IMR-90 (cell line): ENCODE measurements at regions not wholly inside any gene's neighbourhood (a gene's known extent, or its start where the extent isn't known, plus 50 kb on each side); places are given as distances from the start of the nearest gene placed in this dataset.

Experiments
- ATAC-seq: fragments of 200-7000 bp; cut with Tn5 transposase; 2 replicates; pipeline ENCODE4 v1.9.1; 2020; ENCODE audit warnings: low read depth, mild to moderate bottlenecking, moderate library complexity
- BruUV-seq: library from RNA; stranded (reverse); fragments of 400-500 nt; replicated peaks from 2 replicates; lab custom pipeline; 2021; lab: Mats Ljungman, UMichigan
- CTCF ChIA-PET: fragments of 300-600 bp; formaldehyde crosslinking; extraction: SDS; loops from one replicate; lab custom pipeline; 2021; ENCODE audit warnings: antibody characterized with exemption; lab: Yijun Ruan, JAX
- POLR2A ChIA-PET: fragments of 300-600 bp; sonication (Branson Sonifier 250); formaldehyde crosslinking; loops from one replicate; lab custom pipeline; 2022; ENCODE audit warnings: antibody characterized with exemption; ENCODE audit not compliant: unreplicated experiment; lab: Charles Lee
- DNase-seq: peaks from one replicate; pipeline ENCODE4 v3.0.0; 2013
- H2AFZ ChIP-seq: replicated peaks from 2 replicates; pipeline ENCODE3; 2013; ENCODE audit warnings: low read length, mild to moderate bottlenecking; ENCODE audit not compliant: poor library complexity
- H2AK5ac ChIP-seq: 2 replicates; pipeline ENCODE4 v1.6.1; 2013; ENCODE audit warnings: low read depth, low read length, inconsistent platforms
- H2AK9ac ChIP-seq: replicated peaks from 2 replicates; pipeline ENCODE3; 2013; ENCODE audit warnings: mild to moderate bottlenecking, low read depth, low read length, moderate library complexity; ENCODE audit not compliant: poor library complexity
- H2BK120ac ChIP-seq: 2 replicates; pipeline ENCODE4 v1.6.1; 2013; ENCODE audit warnings: low read depth, low read length, inconsistent platforms
- H2BK15ac ChIP-seq: 3 replicates; pipeline ENCODE4 v1.6.1; 2013; ENCODE audit warnings: low read depth, low read length, inconsistent platforms
- H2BK20ac ChIP-seq: 2 replicates; pipeline ENCODE4 v1.6.1; 2013; ENCODE audit warnings: low read depth, mild to moderate bottlenecking, inconsistent platforms, low read length, moderate library complexity
- H2BK5ac ChIP-seq: 2 replicates; pipeline ENCODE4 v1.6.1; 2013; ENCODE audit warnings: mild to moderate bottlenecking, low read depth, low read length, inconsistent platforms; ENCODE audit not compliant: poor library complexity, severe bottlenecking
- H3K14ac ChIP-seq: replicated peaks from 2 replicates; pipeline ENCODE4 v1.6.1; 2013; ENCODE audit warnings: low read depth, low read length, inconsistent platforms
- H3K18ac ChIP-seq: 2 replicates; pipeline ENCODE4 v1.6.1; 2013; ENCODE audit warnings: low read depth, low read length, control low read depth
- H3K23ac ChIP-seq: 2 replicates; pipeline ENCODE4 v1.6.1; 2013; ENCODE audit warnings: low read depth, low read length, inconsistent platforms
- H3K27ac ChIP-seq: 2 replicates; pipeline ENCODE4 v1.5.1; 2013; ENCODE audit warnings: mild to moderate bottlenecking, control low read depth, low read length; ENCODE audit not compliant: insufficient read depth
- H3K27me3 ChIP-seq: 2 replicates; pipeline ENCODE4 v1.6.1; 2013; ENCODE audit warnings: low read length; ENCODE audit not compliant: control insufficient read depth, insufficient read depth
- H3K36me3 ChIP-seq: 2 replicates; pipeline ENCODE4 v1.6.1; 2013; ENCODE audit warnings: low read length, mixed read lengths; ENCODE audit not compliant: control insufficient read depth, insufficient read depth
- H3K4ac ChIP-seq: 2 replicates; pipeline ENCODE4 v1.6.1; 2013; ENCODE audit warnings: low read depth, low read length, inconsistent platforms
- H3K4me1 ChIP-seq: 2 replicates; pipeline ENCODE4 v1.6.1; 2013; ENCODE audit warnings: low read length, mixed read lengths; ENCODE audit not compliant: control insufficient read depth, insufficient read depth
- H3K4me2 ChIP-seq: 2 replicates; pipeline ENCODE4 v1.6.1; 2013; ENCODE audit warnings: low read depth, mild to moderate bottlenecking, control low read depth, low read length, moderate library complexity
- H3K4me3 ChIP-seq: 2 replicates; pipeline ENCODE4 v1.5.1; 2013; ENCODE audit warnings: low read depth, mild to moderate bottlenecking, control low read depth, low read length, moderate library complexity; ENCODE audit not compliant: insufficient read depth
- H3K56ac ChIP-seq: 2 replicates; pipeline ENCODE4 v1.6.1; 2013; ENCODE audit warnings: low read length, inconsistent platforms; ENCODE audit not compliant: insufficient read depth; ENCODE audit errors: extremely low read depth
- H3K79me1 ChIP-seq, 2 experiments: 2 replicates each; pipeline ENCODE4 v1.6.1; 2013; ENCODE audit warnings: low read length in 2 of 2, inconsistent platforms in 1 of 2, low read depth in 1 of 2
- H3K9ac ChIP-seq: 2 replicates; pipeline ENCODE4 v1.6.1; 2013; ENCODE audit warnings: low read depth, low read length, control low read depth
- H3K9me1 ChIP-seq: 2 replicates; pipeline ENCODE4 v1.6.1; 2013; ENCODE audit warnings: low read length, inconsistent platforms; ENCODE audit not compliant: insufficient read depth
- H3K9me3 ChIP-seq: 2 replicates; pipeline ENCODE4 v1.6.1; 2013; ENCODE audit warnings: low read length; ENCODE audit not compliant: control insufficient read depth, insufficient read depth
- H4K20me1 ChIP-seq: 2 replicates; pipeline ENCODE4 v1.6.1; 2013; ENCODE audit warnings: low read length, inconsistent platforms; ENCODE audit not compliant: insufficient read depth
- H4K5ac ChIP-seq: 2 replicates; pipeline ENCODE4 v1.6.1; 2013; ENCODE audit warnings: mild to moderate bottlenecking, low read depth, low read length, control low read depth
- H4K8ac ChIP-seq, 2 experiments: 2 replicates each; pipeline ENCODE4 v1.6.1; 2013; ENCODE audit warnings: low read depth in 2 of 2, low read length in 2 of 2, control low read depth in 1 of 2, inconsistent platforms in 1 of 2
- H4K91ac ChIP-seq: 2 replicates; pipeline ENCODE4 v1.6.1; 2013; ENCODE audit warnings: low read depth, low read length, inconsistent platforms; ENCODE audit not compliant: insufficient read depth
- ELK1 ChIP-seq: fragments of 150-350 bp; IDR thresholded peaks from 2 replicates; pipeline ENCODE4 v1.6.1; 2016; ENCODE audit warnings: low read depth, mild to moderate bottlenecking, low read length, moderate library complexity, borderline replicate concordance
- FOS ChIP-seq: fragments of 150-350 bp; IDR thresholded peaks from 2 replicates; pipeline ENCODE4 v1.6.1; 2016; ENCODE audit warnings: low read depth, low read length
- MAFK ChIP-seq: IDR thresholded peaks from 2 replicates; pipeline ENCODE4 v1.6.1; 2012; ENCODE audit warnings: low read depth, low read length, improper control_type of control experiment
- NFE2L2 ChIP-seq: fragments of 150-350 bp; IDR thresholded peaks from 2 replicates; pipeline ENCODE4 v1.6.1; 2016; ENCODE audit warnings: low read depth, mild to moderate bottlenecking, low read length
- POLR2A ChIP-seq: IDR thresholded peaks from 2 replicates; pipeline ENCODE4 v1.6.1; 2012; ENCODE audit warnings: mild to moderate bottlenecking, low read depth, low read length
- WGBS, 2 experiments: methylation state at CpG; one replicate each; pipeline versions ENCODE4 v1.1.5 to v1.1.7; 2013; ENCODE audit warnings: missing lambda C conversion rate in 2 of 2; ENCODE audit not compliant: insufficient read length in 1 of 2; ENCODE audit errors: extremely low coverage in 2 of 2; 5-methylcytosine and 5-hydroxymethylcytosine counted together
- dilution Hi-C: fragments of 300-500 bp; cut with HindIII; formaldehyde crosslinking; loops from one replicate; pipeline ENCODE4 v1.14.3; 2018; ENCODE audit warnings: low sequenced_read_pairs; ENCODE audit not compliant: unreplicated experiment
- in situ Hi-C: fragments of 300-500 bp; cut with MboI; formaldehyde crosslinking; loops from 3 replicates; pipeline ENCODE4 v1.14.3; 2019; ENCODE audit warnings: low sequenced_read_pairs, inconsistent platforms, mixed read lengths
- intact Hi-C: fragments of 100-400 bp; cut with micrococcal nuclease; formaldehyde crosslinking; loops from 2 replicates; pipeline ENCODE4 v1.10.0; 2022
- TF ChIP-seq, protein P1 (sequence below): fragments of 150-350 bp; IDR thresholded peaks from 2 replicates; pipeline ENCODE4 v1.6.1; 2017; ENCODE audit warnings: mild to moderate bottlenecking, antibody characterized with exemption, low read length, low read depth

GRCh38 chr1:9481048-9481447 lies 58.2 kb upstream of the SLC25A33 start:
- H3K4me1 ChIP-seq, result no peaks in the 10 kb centered on the region
- H3K56ac ChIP-seq, result no peak overlapping the region
- H4K5ac ChIP-seq, result no peak overlapping the region
- no TSS peak for BruUV-seq
- intact Hi-C loops, result no loop called here
- no peak overlapping the region for H3K23ac ChIP-seq
- H3K18ac ChIP-seq, result no peak overlapping the region
- no peaks in the 10 kb centered on the region for H3K36me3 ChIP-seq
- TF ChIP-seq ELK1 (no peak), NFE2L2 (no peak), POLR2A (no peak), MAFK (no peak), FOS (no peak)
- TF ChIP-seq, protein P1, sequence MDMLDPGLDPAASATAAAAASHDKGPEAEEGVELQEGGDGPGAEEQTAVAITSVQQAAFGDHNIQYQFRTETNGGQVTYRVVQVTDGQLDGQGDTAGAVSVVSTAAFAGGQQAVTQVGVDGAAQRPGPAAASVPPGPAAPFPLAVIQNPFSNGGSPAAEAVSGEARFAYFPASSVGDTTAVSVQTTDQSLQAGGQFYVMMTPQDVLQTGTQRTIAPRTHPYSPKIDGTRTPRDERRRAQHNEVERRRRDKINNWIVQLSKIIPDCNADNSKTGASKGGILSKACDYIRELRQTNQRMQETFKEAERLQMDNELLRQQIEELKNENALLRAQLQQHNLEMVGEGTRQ, result no peak
- peaks cover 25% of the 10 kb centered on the region for H3K27me3 ChIP-seq
- dilution Hi-C loops, result no loop called here
- H2BK15ac ChIP-seq, result no peak overlapping the region
- no peak overlapping the region for H2BK5ac ChIP-seq
- H2BK20ac ChIP-seq, result no peak overlapping the region
- no peak overlapping the region for H3K9ac ChIP-seq
- ChIA-PET POLR2A (no interaction called here), CTCF (no interaction called here)
- DNase-seq, result no peak
- no peak overlapping the region for H3K27ac ChIP-seq
- H2AK5ac ChIP-seq, result no peak overlapping the region
- H2AFZ ChIP-seq, result no peak overlapping the region
- no peak overlapping the region for H2BK120ac ChIP-seq
- 67% methylated on average over 1 of the region's 6 CpGs; no CpG with 5 or more reads in 1 of the 2 experiments for WGBS, 2 experiments
- no peak overlapping the region for H3K4me3 ChIP-seq
- no peaks in the 10 kb centered on the region for H3K9me3 ChIP-seq
- ATAC-seq, result no peak
- H4K20me1 ChIP-seq, result no peaks in the 10 kb centered on the region
- 0 out of 2 replicates have a peak, but pooled peaks cover 6% of the 10 kb centered on the region for H3K9me1 ChIP-seq
- no peak overlapping the region for H3K4ac ChIP-seq
- no peak overlapping the region for H4K91ac ChIP-seq
- in situ Hi-C loops, result loop anchor here (25.0 kb wide), 2 partner anchors 344 to 569 kb away; partner anchors contain the start of gene GPR157
- H3K14ac ChIP-seq, result no peak overlapping the region
- H2AK9ac ChIP-seq, result no peak overlapping the region
- H3K4me2 ChIP-seq, result no peak overlapping the region
- no peaks in the 10 kb centered on the region for H3K79me1 ChIP-seq
- no peak overlapping the region for H4K8ac ChIP-seq
